PC-9 (cell line): ENCODE measurements at regions not wholly inside any gene's neighbourhood (a gene's known extent, or its start where the extent isn't known, plus 50 kb on each side); places are given as distances from the start of the nearest gene placed in this dataset.

Experiments
- BruUV-seq: library from RNA; stranded (reverse); fragments of 400-500 nt; replicated peaks from 2 replicates; lab custom pipeline; 2021; lab: Mats Ljungman, UMichigan
- CTCF ChIA-PET: fragments of 300-600 bp; sonication (Branson Sonifier 250); formaldehyde crosslinking; loops from one replicate; lab custom pipeline; 2022; ENCODE audit warnings: antibody characterized with exemption; lab: Charles Lee
- POLR2A ChIA-PET: fragments of 300-600 bp; sonication (Branson Sonifier 250); formaldehyde crosslinking; loops from one replicate; lab custom pipeline; 2022; ENCODE audit warnings: antibody characterized with exemption; ENCODE audit not compliant: unreplicated experiment; lab: Charles Lee
- DNase-seq, 2 experiments: peaks; one replicate each; pipeline versions ENCODE4 v3.0.0 to v3.0.0-alpha.2; 2015 to 2022; ENCODE audit warnings: mixed read lengths in 1 of 2
- H2AFZ ChIP-seq: fragments of 200-600 bp; sonication (generic); 2 replicates; pipeline ENCODE4 v1.8.1; 2017; ENCODE audit warnings: antibody characterized with exemption
- H3F3A ChIP-seq: fragments of 200-600 bp; sonication (generic); 2 replicates; pipeline ENCODE4 v1.8.1; 2017; ENCODE audit warnings: antibody characterized with exemption, mild to moderate bottlenecking, low read depth; ENCODE audit not compliant: insufficient read depth
- H3K27ac ChIP-seq: fragments of 200-600 bp; sonication (generic); 2 replicates; pipeline ENCODE4 v1.6.1; 2016; ENCODE audit warnings: mixed run types
- H3K27me3 ChIP-seq: fragments of 200-600 bp; sonication (generic); 2 replicates; pipeline ENCODE4 v1.6.1; 2016; ENCODE audit warnings: low read depth, mixed run types; ENCODE audit not compliant: insufficient read depth
- H3K36me3 ChIP-seq: fragments of 200-600 bp; sonication (generic); 2 replicates; pipeline ENCODE4 v1.6.1; 2016; ENCODE audit warnings: low read depth, mixed run types
- H3K4me1 ChIP-seq: fragments of 200-600 bp; sonication (generic); replicated peaks from 2 replicates; pipeline ENCODE4 v1.6.1; 2016; ENCODE audit warnings: mixed run types; ENCODE audit not compliant: insufficient read depth
- H3K4me2 ChIP-seq: fragments of 200-600 bp; sonication (generic); 2 replicates; pipeline ENCODE4 v1.6.1; 2017; ENCODE audit warnings: mixed run types
- H3K4me3 ChIP-seq: fragments of 200-600 bp; sonication (generic); 2 replicates; pipeline ENCODE4 v1.6.1; 2016; ENCODE audit warnings: mixed run types
- H3K79me2 ChIP-seq: fragments of 200-600 bp; sonication (generic); 2 replicates; pipeline ENCODE4 v1.6.1; 2017; ENCODE audit warnings: low read depth, mixed run types
- H3K9me2 ChIP-seq: fragments of 200-600 bp; sonication (generic); 2 replicates; pipeline ENCODE4 v1.8.1; 2017; ENCODE audit warnings: mild to moderate bottlenecking; ENCODE audit not compliant: insufficient read depth
- H3K9me3 ChIP-seq: fragments of 200-600 bp; sonication (generic); 2 replicates; pipeline ENCODE4 v1.8.1; 2016; ENCODE audit warnings: low read depth; ENCODE audit not compliant: insufficient read depth
- H4K20me1 ChIP-seq: fragments of 200-600 bp; sonication (generic); 2 replicates; pipeline ENCODE4 v1.8.1; 2017; ENCODE audit not compliant: insufficient read depth
- EZH2 ChIP-seq: fragments of 200-600 bp; sonication (generic); IDR thresholded peaks from 2 replicates; pipeline ENCODE4 v1.8.0; 2017; ENCODE audit warnings: antibody characterized with exemption, low read depth
- intact Hi-C: fragments of 100-400 bp; cut with micrococcal nuclease; formaldehyde crosslinking; loops from one replicate; pipeline ENCODE4 v1.10.0; 2022; ENCODE audit not compliant: unreplicated experiment
- TF ChIP-seq, protein P1 (sequence below): fragments of 200-600 bp; sonication (generic); conservative IDR thresholded peaks from 2 replicates; pipeline ENCODE4 v1.6.1; 2017; ENCODE audit warnings: mixed run types, antibody characterized with exemption, mild to moderate bottlenecking, moderate library complexity

GRCh38 chr2:200171731-200172482 lies 134.6 kb upstream of the SPATS2L start:
- TF ChIP-seq EZH2, result no peak
- TF ChIP-seq, protein P1, sequence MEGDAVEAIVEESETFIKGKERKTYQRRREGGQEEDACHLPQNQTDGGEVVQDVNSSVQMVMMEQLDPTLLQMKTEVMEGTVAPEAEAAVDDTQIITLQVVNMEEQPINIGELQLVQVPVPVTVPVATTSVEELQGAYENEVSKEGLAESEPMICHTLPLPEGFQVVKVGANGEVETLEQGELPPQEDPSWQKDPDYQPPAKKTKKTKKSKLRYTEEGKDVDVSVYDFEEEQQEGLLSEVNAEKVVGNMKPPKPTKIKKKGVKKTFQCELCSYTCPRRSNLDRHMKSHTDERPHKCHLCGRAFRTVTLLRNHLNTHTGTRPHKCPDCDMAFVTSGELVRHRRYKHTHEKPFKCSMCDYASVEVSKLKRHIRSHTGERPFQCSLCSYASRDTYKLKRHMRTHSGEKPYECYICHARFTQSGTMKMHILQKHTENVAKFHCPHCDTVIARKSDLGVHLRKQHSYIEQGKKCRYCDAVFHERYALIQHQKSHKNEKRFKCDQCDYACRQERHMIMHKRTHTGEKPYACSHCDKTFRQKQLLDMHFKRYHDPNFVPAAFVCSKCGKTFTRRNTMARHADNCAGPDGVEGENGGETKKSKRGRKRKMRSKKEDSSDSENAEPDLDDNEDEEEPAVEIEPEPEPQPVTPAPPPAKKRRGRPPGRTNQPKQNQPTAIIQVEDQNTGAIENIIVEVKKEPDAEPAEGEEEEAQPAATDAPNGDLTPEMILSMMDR, result no peak
- no peaks in the 10 kb centered on the region for H3K79me2 ChIP-seq
- intact Hi-C loops, result no loop called here
- H3K9me3 ChIP-seq, result 0 out of 2 replicates have a peak, but pooled peaks cover 5% of the 10 kb centered on the region
- POLR2A ChIA-PET, result no interaction called here
- H2AFZ ChIP-seq, result no peak overlapping the region
- H3K27me3 ChIP-seq, result no peaks in the 10 kb centered on the region
- no peaks in the 10 kb centered on the region for H3K9me2 ChIP-seq
- no peaks in the 10 kb centered on the region for H4K20me1 ChIP-seq
- no peaks in the 10 kb centered on the region for H3K36me3 ChIP-seq
- CTCF ChIA-PET, result no interaction called here
- H3K4me3 ChIP-seq, result no peak overlapping the region
- DNase-seq, result no peak
- no peaks in the 10 kb centered on the region for H3F3A ChIP-seq
- H3K4me2 ChIP-seq, result no peak overlapping the region
- no peak overlapping the region for H3K27ac ChIP-seq
- no TSS peak for BruUV-seq
- no peaks in the 10 kb centered on the region for H3K4me1 ChIP-seq

DNA sequence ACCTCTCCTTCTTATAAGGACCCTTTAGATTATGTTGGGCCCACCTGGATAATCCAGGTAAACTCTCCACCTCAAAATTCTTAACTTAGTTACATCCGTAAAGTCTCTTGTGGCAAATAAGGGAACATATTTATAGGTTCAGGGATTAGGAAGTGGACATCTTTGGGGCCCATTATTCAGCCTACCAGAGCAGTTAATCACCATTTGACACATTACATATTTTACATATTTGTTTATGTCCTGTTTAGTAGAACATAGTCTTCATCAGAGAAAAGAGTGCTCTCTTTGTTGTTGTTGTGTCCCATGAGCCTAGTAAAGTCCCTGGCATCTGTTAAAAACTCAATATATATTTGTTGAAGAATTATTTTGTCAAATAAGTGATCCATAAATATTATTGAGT lies 134.0 kb upstream of the SPATS2L start:
- no peak for DNase-seq
- TF ChIP-seq EZH2, result no peak
- TF ChIP-seq, protein P1, result no peak
- Histone ChIP-seq H3K9me3 (0 out of 2 replicates have a peak, but pooled peaks cover 5% of the 10 kb centered on the region), H3K4me1 (no peaks in the 10 kb centered on the region), H3K27me3 (no peaks in the 10 kb centered on the region), H3K4me3 (no peak overlapping the region), H3K27ac (no peak overlapping the region), H3F3A (no peaks in the 10 kb centered on the region), H3K79me2 (no peaks in the 10 kb centered on the region), H3K36me3 (no peaks in the 10 kb centered on the region), H4K20me1 (no peaks in the 10 kb centered on the region), H3K9me2 (no peaks in the 10 kb centered on the region), H3K4me2 (no peak overlapping the region), H2AFZ (no peak overlapping the region)
- CTCF ChIA-PET, result no interaction called here
- POLR2A ChIA-PET, result no interaction called here
- intact Hi-C loops, result no loop called here
- BruUV-seq, result no TSS peak

DNA sequence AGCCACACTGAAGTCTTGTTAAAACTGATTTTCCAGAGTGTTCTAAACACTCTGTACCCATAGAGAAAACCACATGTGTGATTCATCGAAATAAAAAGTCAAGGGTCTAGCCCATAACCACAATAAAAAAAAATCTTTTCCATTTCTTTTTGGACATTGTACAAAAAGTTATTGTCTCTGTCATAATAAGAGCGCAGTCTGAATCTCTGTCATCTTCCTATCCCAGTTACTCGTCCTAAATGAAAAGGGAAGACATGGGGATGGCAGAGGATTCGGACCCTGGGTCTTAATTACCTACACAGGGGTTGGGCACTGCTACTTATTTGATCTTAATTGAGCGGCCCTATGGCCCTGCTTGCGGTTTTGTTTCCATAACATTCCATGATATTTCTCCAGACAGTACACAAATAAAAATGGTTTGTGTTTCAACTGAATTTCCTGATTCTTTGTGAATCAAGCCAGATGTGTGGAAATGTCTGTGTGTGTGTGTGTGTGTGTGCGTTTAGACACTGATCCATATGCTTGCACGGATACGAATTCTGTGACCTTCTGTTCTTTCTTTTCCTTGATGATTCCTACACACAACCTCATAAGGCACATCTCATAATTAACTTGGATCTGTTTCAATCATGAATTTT lies 133.4 kb upstream of the SPATS2L start:
- no peaks in the 10 kb centered on the region for H4K20me1 ChIP-seq
- H3K4me2 ChIP-seq, result no peak overlapping the region
- no peaks in the 10 kb centered on the region for H3K9me2 ChIP-seq
- H3F3A ChIP-seq, result no peaks in the 10 kb centered on the region
- no peak overlapping the region for H3K27ac ChIP-seq
- no peak overlapping the region for H2AFZ ChIP-seq
- no peak overlapping the region for H3K4me3 ChIP-seq
- no peaks in the 10 kb centered on the region for H3K36me3 ChIP-seq
- no peaks in the 10 kb centered on the region for H3K4me1 ChIP-seq
- BruUV-seq, result no TSS peak
- no peak for DNase-seq
- 0 out of 2 replicates have a peak, but pooled peaks cover 5% of the 10 kb centered on the region for H3K9me3 ChIP-seq
- ChIA-PET POLR2A (no interaction called here), CTCF (no interaction called here)
- intact Hi-C loops, result no loop called here
- TF ChIP-seq, protein P1, result no peak
- no peak for TF ChIP-seq EZH2
- H3K27me3 ChIP-seq, result no peaks in the 10 kb centered on the region
- no peaks in the 10 kb centered on the region for H3K79me2 ChIP-seq
